ENCODE measurements at regions not wholly inside any gene's neighbourhood (a gene's known extent, or its start where the extent isn't known, plus 50 kb on each side); places are given as distances from the start of the nearest gene placed in this dataset.
"Not testable (repeated sequence)": the region's sequence is repeated elsewhere in the genome, so short reads cannot be mapped to it uniquely, and the experiment has no call there.

DNA sequence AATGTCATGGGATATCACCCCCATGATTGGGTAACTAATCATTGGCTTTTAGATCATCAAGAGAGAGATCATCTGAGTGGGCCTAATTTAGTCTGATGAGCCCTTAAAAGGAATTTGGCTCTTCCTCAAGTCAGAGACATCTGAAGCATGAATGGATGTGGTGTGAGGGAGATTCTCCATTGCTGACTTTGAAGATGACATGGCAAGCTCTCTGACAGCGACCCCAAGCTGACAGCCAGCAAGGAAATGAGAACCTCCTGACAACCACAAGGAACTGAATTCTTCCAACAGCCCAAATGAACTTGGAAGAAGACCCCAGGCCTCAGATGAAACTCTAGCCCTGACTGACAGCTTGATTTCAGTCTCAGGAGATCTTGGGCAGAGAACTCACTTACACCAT is 108.4 kb upstream of the SPATA12 start:
- no peaks in the 10 kb centered on the region for H3K27me3 ChIP-seq

DNA sequence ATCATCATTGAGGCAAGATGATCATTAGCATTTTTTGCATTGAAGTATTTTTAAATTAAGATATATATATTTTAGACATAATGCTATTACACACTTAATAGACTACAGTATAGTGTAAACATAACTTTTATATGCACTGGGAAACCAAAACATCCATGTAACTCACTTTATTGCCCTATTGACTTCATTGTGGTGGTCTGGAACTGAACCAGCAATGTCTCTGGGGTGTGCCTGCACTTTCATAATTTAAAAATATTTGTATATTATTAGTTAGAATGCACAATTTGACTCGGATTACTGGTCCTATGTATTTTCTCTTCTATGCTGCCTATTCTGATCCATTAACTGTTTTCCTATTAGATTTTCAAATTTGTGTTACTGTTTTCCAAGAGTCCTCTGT is 109.1 kb upstream of the SPATA12 start:
- no peak for TF ChIP-seq EP300 (IDR thresholded peaks at IDR 0.05)
- TF ChIP-seq, protein P1, sequence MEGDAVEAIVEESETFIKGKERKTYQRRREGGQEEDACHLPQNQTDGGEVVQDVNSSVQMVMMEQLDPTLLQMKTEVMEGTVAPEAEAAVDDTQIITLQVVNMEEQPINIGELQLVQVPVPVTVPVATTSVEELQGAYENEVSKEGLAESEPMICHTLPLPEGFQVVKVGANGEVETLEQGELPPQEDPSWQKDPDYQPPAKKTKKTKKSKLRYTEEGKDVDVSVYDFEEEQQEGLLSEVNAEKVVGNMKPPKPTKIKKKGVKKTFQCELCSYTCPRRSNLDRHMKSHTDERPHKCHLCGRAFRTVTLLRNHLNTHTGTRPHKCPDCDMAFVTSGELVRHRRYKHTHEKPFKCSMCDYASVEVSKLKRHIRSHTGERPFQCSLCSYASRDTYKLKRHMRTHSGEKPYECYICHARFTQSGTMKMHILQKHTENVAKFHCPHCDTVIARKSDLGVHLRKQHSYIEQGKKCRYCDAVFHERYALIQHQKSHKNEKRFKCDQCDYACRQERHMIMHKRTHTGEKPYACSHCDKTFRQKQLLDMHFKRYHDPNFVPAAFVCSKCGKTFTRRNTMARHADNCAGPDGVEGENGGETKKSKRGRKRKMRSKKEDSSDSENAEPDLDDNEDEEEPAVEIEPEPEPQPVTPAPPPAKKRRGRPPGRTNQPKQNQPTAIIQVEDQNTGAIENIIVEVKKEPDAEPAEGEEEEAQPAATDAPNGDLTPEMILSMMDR (IDR thresholded peaks at IDR 0.05) = no peak
- TF ChIP-seq POLR2A (IDR thresholded peaks at IDR 0.05) = no peak
- H3K4me3 ChIP-seq = no peak overlapping the region
- H3K36me3 ChIP-seq = no peaks in the 10 kb centered on the region
- 23 to 35% (median 23%) methylated on average over 1 of the region's 1 CpG for WGBS, 3 donors
- no peak overlapping the region for H3K27ac ChIP-seq
- intact Hi-C loops (cut with DNase I) = no loop called here
- no peaks in the 10 kb centered on the region for H3K9me3 ChIP-seq
- no peaks in the 10 kb centered on the region for H3K4me1 ChIP-seq (ENCODE audit: insufficient read depth)
- H3K27me3 ChIP-seq = no peaks in the 10 kb centered on the region
- DNase-seq = no peak

More for the DNA sequence above, 108.4 kb upstream of the SPATA12 start:
- no peak for DNase-seq
- Histone ChIP-seq H3K4me3 (no peak overlapping the region), H3K9me3 (no peaks in the 10 kb centered on the region), H3K36me3 (no peaks in the 10 kb centered on the region), H3K27ac (no peak overlapping the region), H3K4me1 (ENCODE audit: insufficient read depth) (no peaks in the 10 kb centered on the region)
- intact Hi-C loops (cut with DNase I) = no loop called here
- TF ChIP-seq, protein P1 (IDR thresholded peaks at IDR 0.05) = no peak
- TF ChIP-seq EP300 (IDR thresholded peaks at IDR 0.05) (no peak), POLR2A (IDR thresholded peaks at IDR 0.05) (no peak)
- 69 to 90% (median 88%) methylated on average over 1 of the region's 1 CpG for WGBS, 3 donors

DNA sequence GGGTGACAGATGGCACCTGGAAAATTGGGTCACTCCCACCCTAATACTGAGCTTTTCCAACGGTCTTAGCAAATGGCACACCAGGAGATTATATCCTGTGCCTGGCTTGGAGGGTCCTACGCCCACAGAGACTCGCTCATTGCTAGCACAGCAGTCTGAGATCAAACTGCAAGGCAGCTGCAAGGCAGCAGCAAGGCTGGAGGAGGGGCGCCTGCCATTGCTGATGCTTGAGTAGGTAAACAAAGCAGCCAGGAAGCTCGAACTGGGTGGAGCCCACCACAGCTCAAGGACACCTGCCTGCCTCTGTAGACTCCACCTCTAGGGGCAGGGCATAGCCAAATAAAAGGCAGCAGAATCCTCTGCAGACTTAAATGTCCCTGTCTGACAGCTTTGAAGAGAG is 115.1 kb upstream of the SPATA12 start:
- DNase-seq; H3K27ac ChIP-seq; H3K36me3 ChIP-seq; intact Hi-C loops (cut with DNase I); H3K4me3 ChIP-seq; H3K9me3 ChIP-seq; H3K4me1 ChIP-seq (ENCODE audit: insufficient read depth); H3K27me3 ChIP-seq: not testable (repeated sequence)
- 75 to 94% (median 92%) methylated on average over 5 of the region's 5 CpGs for WGBS, 3 donors

- H3K27me3 ChIP-seq = no peaks in the 10 kb centered on the region
- DNase-seq = no peak
- H3K36me3 ChIP-seq = no peaks in the 10 kb centered on the region
- H3K4me3 ChIP-seq = no peak overlapping the region
- WGBS, 3 donors = 26 to 45% (median 28%) methylated on average over 2 of the region's 2 CpGs
- peaks cover 1% of the 10 kb centered on the region for H3K4me1 ChIP-seq (ENCODE audit: insufficient read depth)
- TF ChIP-seq, protein P1 (IDR thresholded peaks at IDR 0.05) = no peak
- TF ChIP-seq POLR2A (IDR thresholded peaks at IDR 0.05) (no peak), EP300 (IDR thresholded peaks at IDR 0.05) (no peak)
- H3K9me3 ChIP-seq = no peaks in the 10 kb centered on the region
- H3K27ac ChIP-seq = no peak overlapping the region
- intact Hi-C loops (cut with DNase I) = no loop called here
Observed at GRCh38 chr3:56942523-56942922, 117.9 kb upstream of the SPATA12 start.

- 95 to 100% (median 96%) methylated on average over 4 of the region's 4 CpGs for WGBS, 3 donors
- intact Hi-C loops (cut with DNase I) = no loop called here
Observed at GRCh38 chr3:56940976-56941375, 119.5 kb upstream of the SPATA12 start.

More at GRCh38 chr3:56940976-56941375, 119.5 kb upstream of the SPATA12 start:
- no peak overlapping the region for H3K4me3 ChIP-seq
- no peaks in the 10 kb centered on the region for H3K36me3 ChIP-seq
- H3K27me3 ChIP-seq = no peaks in the 10 kb centered on the region
- TF ChIP-seq, protein P1 (IDR thresholded peaks at IDR 0.05) = no peak
- no peak for TF ChIP-seq POLR2A (IDR thresholded peaks at IDR 0.05)
- no peak for TF ChIP-seq EP300 (IDR thresholded peaks at IDR 0.05)
- H3K4me1 ChIP-seq (ENCODE audit: insufficient read depth) = peaks cover 1% of the 10 kb centered on the region
- no peak for DNase-seq
- H3K27ac ChIP-seq = no peak overlapping the region
- H3K9me3 ChIP-seq = no peaks in the 10 kb centered on the region
